Calu3 (cell line): ENCODE measurements at regions not wholly inside any gene's neighbourhood (a gene's known extent, or its start where the extent isn't known, plus 50 kb on each side); places are given as distances from the start of the nearest gene placed in this dataset.

Source experiments
- BruUV-seq: library from RNA; stranded (reverse); fragments of 400-500 nt; replicated peaks from 2 replicates; lab custom pipeline; 2021; lab: Mats Ljungman, UMichigan
- CTCF ChIA-PET: fragments of 300-600 bp; sonication (Branson Sonifier 250); formaldehyde crosslinking; loops from one replicate; lab custom pipeline; 2022; ENCODE audit warnings: antibody characterized with exemption; lab: Charles Lee
- DNase-seq: peaks from one replicate; pipeline ENCODE4 v3.0.0; 2022
- H3K27ac Mint-ChIP-seq: one replicate; pipeline ENCODE4 v1.8.0; 2022; ENCODE audit warnings: mixed read lengths; ENCODE audit not compliant: unreplicated experiment
- H3K27me3 Mint-ChIP-seq: one replicate; pipeline ENCODE4 v1.8.0; 2022; ENCODE audit warnings: mixed read lengths; ENCODE audit not compliant: unreplicated experiment
- H3K36me3 Mint-ChIP-seq: one replicate; pipeline ENCODE4 v1.8.0; 2022; ENCODE audit warnings: mild to moderate bottlenecking, moderate library complexity, mixed read lengths; ENCODE audit not compliant: insufficient read depth, unreplicated experiment
- H3K4me1 Mint-ChIP-seq: one replicate; pipeline ENCODE4 v1.8.0; 2022; ENCODE audit warnings: mild to moderate bottlenecking, low read depth, mixed read lengths; ENCODE audit not compliant: unreplicated experiment
- H3K4me3 Mint-ChIP-seq: one replicate; pipeline ENCODE4 v1.8.0; 2022; ENCODE audit warnings: mild to moderate bottlenecking, low read depth, moderate library complexity, mixed read lengths; ENCODE audit not compliant: unreplicated experiment
- H3K9me3 Mint-ChIP-seq: one replicate; pipeline ENCODE4 v1.8.0; 2022; ENCODE audit warnings: low read depth, mixed read lengths; ENCODE audit not compliant: unreplicated experiment
- intact Hi-C: fragments of 100-400 bp; cut with micrococcal nuclease; formaldehyde crosslinking; loops from one replicate; pipeline ENCODE4 v1.10.0; 2022; ENCODE audit not compliant: unreplicated experiment
- TF ChIP-seq, protein P1 (sequence below): fragments of 200-600 bp; IDR thresholded peaks from one replicate; pipeline ENCODE4 v1.8.0; 2022; ENCODE audit warnings: antibody characterized with exemption; ENCODE audit not compliant: unreplicated experiment

DNA sequence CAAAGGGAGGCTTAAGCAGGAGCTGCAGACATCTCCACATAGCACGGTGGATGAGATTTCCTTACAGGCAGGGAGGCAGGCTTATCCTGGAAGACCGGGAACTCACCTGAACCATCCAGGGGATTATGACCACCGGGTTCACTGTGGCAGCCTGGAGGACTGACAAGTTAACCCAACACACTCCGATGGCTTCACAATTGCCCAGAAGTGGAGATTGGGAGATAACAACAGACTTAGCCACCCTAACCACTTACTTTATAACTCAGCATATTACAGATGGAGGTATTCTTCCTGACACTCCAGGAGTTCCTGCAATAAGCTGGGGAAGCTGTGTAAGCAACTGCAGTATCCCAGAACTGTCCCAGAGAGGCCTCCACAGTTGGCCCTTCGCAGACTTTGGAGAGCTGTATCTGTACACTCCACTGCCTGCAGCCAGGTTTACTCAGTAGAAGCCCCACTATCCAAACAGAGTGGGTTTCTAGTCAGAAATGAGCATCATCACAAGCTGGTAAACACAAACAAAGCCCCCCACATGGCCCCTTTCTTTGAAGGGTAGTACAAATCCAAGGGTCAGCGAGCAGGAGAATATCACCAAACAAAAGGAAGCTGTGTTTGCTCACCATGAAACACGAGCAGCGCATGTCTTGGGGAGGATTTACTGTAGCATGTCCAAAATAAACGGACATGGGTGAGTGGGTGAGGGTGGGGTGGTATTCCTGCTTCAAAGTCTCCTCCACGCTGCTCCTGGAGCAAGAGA is 462.2 kb downstream of the RASEF start:
- Mint-ChIP-seq H3K36me3 (no peaks in the 10 kb centered on the region), H3K27ac (no peak overlapping the region), H3K9me3 (no peaks in the 10 kb centered on the region), H3K4me1 (no peaks in the 10 kb centered on the region), H3K4me3 (no peak overlapping the region), H3K27me3 (no peaks in the 10 kb centered on the region)
- no TSS peak for BruUV-seq
- CTCF ChIA-PET, result no interaction called here
- TF ChIP-seq, protein P1, sequence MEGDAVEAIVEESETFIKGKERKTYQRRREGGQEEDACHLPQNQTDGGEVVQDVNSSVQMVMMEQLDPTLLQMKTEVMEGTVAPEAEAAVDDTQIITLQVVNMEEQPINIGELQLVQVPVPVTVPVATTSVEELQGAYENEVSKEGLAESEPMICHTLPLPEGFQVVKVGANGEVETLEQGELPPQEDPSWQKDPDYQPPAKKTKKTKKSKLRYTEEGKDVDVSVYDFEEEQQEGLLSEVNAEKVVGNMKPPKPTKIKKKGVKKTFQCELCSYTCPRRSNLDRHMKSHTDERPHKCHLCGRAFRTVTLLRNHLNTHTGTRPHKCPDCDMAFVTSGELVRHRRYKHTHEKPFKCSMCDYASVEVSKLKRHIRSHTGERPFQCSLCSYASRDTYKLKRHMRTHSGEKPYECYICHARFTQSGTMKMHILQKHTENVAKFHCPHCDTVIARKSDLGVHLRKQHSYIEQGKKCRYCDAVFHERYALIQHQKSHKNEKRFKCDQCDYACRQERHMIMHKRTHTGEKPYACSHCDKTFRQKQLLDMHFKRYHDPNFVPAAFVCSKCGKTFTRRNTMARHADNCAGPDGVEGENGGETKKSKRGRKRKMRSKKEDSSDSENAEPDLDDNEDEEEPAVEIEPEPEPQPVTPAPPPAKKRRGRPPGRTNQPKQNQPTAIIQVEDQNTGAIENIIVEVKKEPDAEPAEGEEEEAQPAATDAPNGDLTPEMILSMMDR, result no peak
- DNase-seq, result no peak
- intact Hi-C loops, result no loop called here

DNA sequence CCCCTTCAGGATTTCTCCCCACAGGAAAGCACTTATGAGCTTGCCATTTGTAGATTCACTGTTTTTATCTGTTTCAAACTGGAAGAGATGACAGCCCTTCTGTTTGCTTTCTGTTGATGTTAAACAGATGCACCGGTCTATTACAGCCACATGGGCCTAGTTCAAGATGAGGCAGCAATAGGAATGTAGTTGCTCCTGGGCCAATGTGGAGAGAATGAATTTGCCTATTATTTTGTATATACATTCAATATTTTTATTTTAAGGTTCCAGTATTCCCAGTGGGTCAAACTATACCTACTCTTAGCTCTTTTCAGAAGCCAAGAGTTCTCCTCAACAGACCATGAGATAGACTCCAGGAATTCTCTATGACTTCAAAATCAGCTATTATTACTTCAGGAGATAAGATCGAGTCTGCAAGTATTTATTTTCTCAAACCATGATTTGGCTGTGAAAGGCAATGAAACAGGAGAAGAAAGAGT is 461.6 kb downstream of the RASEF start:
- intact Hi-C loops, result no loop called here
- TF ChIP-seq, protein P1, result no peak
- H3K27me3 Mint-ChIP-seq, result no peaks in the 10 kb centered on the region
- BruUV-seq, result no TSS peak
- no peak overlapping the region for H3K4me3 Mint-ChIP-seq
- H3K4me1 Mint-ChIP-seq, result no peaks in the 10 kb centered on the region
- no peaks in the 10 kb centered on the region for H3K9me3 Mint-ChIP-seq
- no peaks in the 10 kb centered on the region for H3K36me3 Mint-ChIP-seq
- DNase-seq, result no peak
- H3K27ac Mint-ChIP-seq, result no peak overlapping the region
- CTCF ChIA-PET, result no interaction called here

DNA sequence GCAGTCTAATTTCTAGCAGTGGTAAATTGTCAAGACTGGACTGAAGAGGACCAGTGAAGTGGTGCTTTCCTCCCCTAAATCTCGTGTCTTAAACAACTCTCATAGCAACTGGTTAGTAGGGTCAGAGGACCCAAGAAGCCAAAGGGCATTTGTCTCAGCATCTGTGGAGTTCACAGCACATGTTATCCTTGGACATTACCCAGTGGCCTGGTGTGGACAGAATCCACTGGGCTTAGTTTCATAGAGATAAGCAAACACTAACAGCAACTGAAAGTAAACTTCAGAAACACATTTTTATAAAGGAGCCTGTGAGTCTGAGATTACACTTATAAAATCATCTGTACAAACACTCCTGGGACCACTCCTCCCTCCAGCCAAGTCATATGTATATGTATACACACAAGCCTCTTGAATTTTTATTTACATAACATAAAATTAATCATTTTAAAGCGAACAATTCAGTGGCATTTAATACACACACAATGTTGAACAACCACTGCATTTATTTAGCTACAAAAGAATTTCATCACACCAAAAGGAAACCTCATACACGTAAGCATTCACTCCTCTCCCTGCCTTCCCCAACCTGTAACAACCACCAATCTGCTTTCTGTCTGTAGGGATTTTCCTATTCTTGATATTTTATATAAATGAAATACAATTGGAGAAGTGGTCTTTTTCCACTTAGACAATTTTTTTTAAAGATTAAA is 457.8 kb downstream of the RASEF start:
- no TSS peak for BruUV-seq
- no peak for DNase-seq
- intact Hi-C loops, result loop anchor here (5.0 kb wide), 2 partner anchors 73 to 357 kb away; no protein-coding TSS in a partner anchor
- Mint-ChIP-seq H3K36me3 (no peaks in the 10 kb centered on the region), H3K27ac (no peak overlapping the region), H3K9me3 (no peaks in the 10 kb centered on the region), H3K4me1 (no peaks in the 10 kb centered on the region), H3K27me3 (no peaks in the 10 kb centered on the region), H3K4me3 (no peak overlapping the region)
- TF ChIP-seq, protein P1, result no peak
- CTCF ChIA-PET, result no interaction called here

DNA sequence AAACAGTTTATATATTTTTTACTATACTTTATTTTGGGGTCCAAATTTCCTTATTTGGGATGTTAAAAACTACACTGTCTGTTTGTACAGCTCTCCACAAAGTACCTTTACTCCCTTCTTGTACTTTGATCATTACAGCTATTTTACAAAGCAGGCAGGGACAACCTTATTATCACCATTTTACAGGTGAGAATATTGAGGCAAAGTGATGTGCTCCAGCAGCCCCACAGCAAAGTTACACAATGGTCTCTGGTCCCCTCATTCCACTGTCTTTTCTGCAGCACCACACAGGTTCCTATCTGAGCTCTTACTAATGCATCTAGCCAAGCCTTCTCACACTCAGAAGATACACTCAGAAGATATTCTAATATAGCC is 457.3 kb downstream of the RASEF start:
- TF ChIP-seq, protein P1, result no peak
- DNase-seq, result no peak
- intact Hi-C loops, result loop anchor here (5.0 kb wide), 2 partner anchors 73 to 357 kb away; no protein-coding TSS in a partner anchor
- H3K27me3 Mint-ChIP-seq, result no peaks in the 10 kb centered on the region
- no TSS peak for BruUV-seq
- no peak overlapping the region for H3K4me3 Mint-ChIP-seq
- no peaks in the 10 kb centered on the region for H3K36me3 Mint-ChIP-seq
- no peaks in the 10 kb centered on the region for H3K9me3 Mint-ChIP-seq
- CTCF ChIA-PET, result interaction anchor here (1.4 kb wide), 1 partner anchor 56 kb away, joined by 5 read pairs; no protein-coding TSS in a partner anchor
- H3K4me1 Mint-ChIP-seq, result no peaks in the 10 kb centered on the region
- H3K27ac Mint-ChIP-seq, result no peak overlapping the region
